Left forelimb (tissue), 1 donor: ENCODE measurements at regions not wholly inside any gene's neighbourhood (a gene's known extent, or its start where the extent isn't known, plus 50 kb on each side); places are given as distances from the start of the nearest gene placed in this dataset.

ENCODE experiments used
- DNase-seq: peaks from one replicate; pipeline ENCODE4 v3.0.0-alpha.2; 2018; ENCODE audit warnings: low spot score

GRCh38 chr18:78740876-78741275 is 238.7 kb upstream of the SALL3 start:
- DNase-seq: no peak

GRCh38 chr18:78741381-78742217 is 238.0 kb upstream of the SALL3 start:
- DNase-seq: peak; percentile 38

GRCh38 chr18:78742218-78742745 is 237.3 kb upstream of the SALL3 start:
- peak; percentile 58 for DNase-seq

- DNase-seq: no peak
These were observed 236.5 kb upstream of the SALL3 start for GRCh38 chr18:78743078-78743477.

GRCh38 chr18:78751664-78752063 is 228.0 kb upstream of the SALL3 start:
- peak; percentile 25 for DNase-seq

GRCh38 chr18:78753240-78753639 is 226.4 kb upstream of the SALL3 start:
- DNase-seq: peak; percentile 61

- DNase-seq: peak; percentile 51
These were observed 225.1 kb upstream of the SALL3 start for GRCh38 chr18:78754311-78755043.

- DNase-seq: peak; percentile 34
These were observed 222.6 kb upstream of the SALL3 start for GRCh38 chr18:78757014-78757413.

GRCh38 chr18:78758496-78758895 is 221.1 kb upstream of the SALL3 start:
- no peak for DNase-seq

GRCh38 chr18:78762753-78763152 is 216.9 kb upstream of the SALL3 start:
- no peak for DNase-seq

- no peak for DNase-seq
These were observed 215.1 kb upstream of the SALL3 start for GRCh38 chr18:78764544-78764943.

GRCh38 chr18:78765142-78765541 is 214.5 kb upstream of the SALL3 start:
- no peak for DNase-seq

- DNase-seq: no peak
These were observed 213.9 kb upstream of the SALL3 start for GRCh38 chr18:78765637-78766281.

GRCh38 chr18:78766651-78767533 is 212.7 kb upstream of the SALL3 start:
- no peak for DNase-seq

GRCh38 chr18:78767648-78768071 is 212.0 kb upstream of the SALL3 start:
- DNase-seq: no peak

- DNase-seq: no peak
These were observed 211.4 kb upstream of the SALL3 start for GRCh38 chr18:78768221-78768620.

- DNase-seq: no peak
These were observed 210.7 kb upstream of the SALL3 start for GRCh38 chr18:78768656-78769501.

GRCh38 chr18:78769502-78770105 is 210.0 kb upstream of the SALL3 start:
- no peak for DNase-seq

- DNase-seq: no peak
These were observed 209.3 kb upstream of the SALL3 start for GRCh38 chr18:78770139-78770822.

- no peak for DNase-seq
These were observed 208.8 kb upstream of the SALL3 start for GRCh38 chr18:78770823-78771139.
